ENCODE measurements at regions not wholly inside any gene's neighbourhood (a gene's known extent, or its start where the extent isn't known, plus 50 kb on each side); places are given as distances from the start of the nearest gene placed in this dataset.

DNA sequence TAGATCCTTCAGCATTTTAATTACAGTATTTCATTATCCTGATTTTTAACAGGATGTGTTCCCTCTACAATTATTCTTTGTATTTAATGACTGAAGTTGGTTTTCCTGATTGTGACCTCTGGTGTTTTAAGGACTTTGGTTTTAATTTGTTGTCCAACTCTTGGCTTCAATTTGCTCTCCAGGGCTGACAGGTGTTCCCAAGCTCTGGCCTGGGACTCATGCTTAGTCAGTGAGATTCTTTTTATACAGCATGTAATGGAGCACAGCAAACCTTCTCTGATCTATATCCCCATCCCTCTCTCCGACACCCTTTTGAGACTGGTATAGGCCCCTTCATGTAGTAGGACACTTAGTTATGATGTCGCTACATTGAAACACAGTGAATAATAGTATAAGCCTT, 896.3 kb downstream of the TSN start:
- TF ChIP-seq, protein P1, sequence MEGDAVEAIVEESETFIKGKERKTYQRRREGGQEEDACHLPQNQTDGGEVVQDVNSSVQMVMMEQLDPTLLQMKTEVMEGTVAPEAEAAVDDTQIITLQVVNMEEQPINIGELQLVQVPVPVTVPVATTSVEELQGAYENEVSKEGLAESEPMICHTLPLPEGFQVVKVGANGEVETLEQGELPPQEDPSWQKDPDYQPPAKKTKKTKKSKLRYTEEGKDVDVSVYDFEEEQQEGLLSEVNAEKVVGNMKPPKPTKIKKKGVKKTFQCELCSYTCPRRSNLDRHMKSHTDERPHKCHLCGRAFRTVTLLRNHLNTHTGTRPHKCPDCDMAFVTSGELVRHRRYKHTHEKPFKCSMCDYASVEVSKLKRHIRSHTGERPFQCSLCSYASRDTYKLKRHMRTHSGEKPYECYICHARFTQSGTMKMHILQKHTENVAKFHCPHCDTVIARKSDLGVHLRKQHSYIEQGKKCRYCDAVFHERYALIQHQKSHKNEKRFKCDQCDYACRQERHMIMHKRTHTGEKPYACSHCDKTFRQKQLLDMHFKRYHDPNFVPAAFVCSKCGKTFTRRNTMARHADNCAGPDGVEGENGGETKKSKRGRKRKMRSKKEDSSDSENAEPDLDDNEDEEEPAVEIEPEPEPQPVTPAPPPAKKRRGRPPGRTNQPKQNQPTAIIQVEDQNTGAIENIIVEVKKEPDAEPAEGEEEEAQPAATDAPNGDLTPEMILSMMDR (IDR thresholded peaks at IDR 0.05; ENCODE audit: low read depth, low read length): no peak
- TF ChIP-seq EZH2phosphoT487 (IDR thresholded peaks at IDR 0.05; ENCODE audit: low read depth): no peak

Data from OCI-LY3 (cell line).